HCT116 (cell line): ENCODE measurements at regions not wholly inside any gene's neighbourhood (a gene's known extent, or its start where the extent isn't known, plus 50 kb on each side); places are given as distances from the start of the nearest gene placed in this dataset.

Experiments used
- ATAC-seq: fragments of 200-7000 bp; cut with Tn5 transposase; 2 replicates; pipeline ENCODE4 v1.9.1; 2020; ENCODE audit warnings: mild to moderate bottlenecking, moderate library complexity
- BruUV-seq: library from RNA; stranded (reverse); fragments of 400-500 nt; replicated peaks from 2 replicates; lab custom pipeline; 2021; lab: Mats Ljungman, UMichigan
- CTCF ChIA-PET: fragments of 300-600 bp; sonication (Branson Sonifier 250); formaldehyde crosslinking; loops from one replicate; lab custom pipeline; 2021; ENCODE audit warnings: antibody characterized with exemption; lab: Charles Lee
- POLR2A ChIA-PET: fragments of 300-600, 350-600 bp; sonication (Branson Sonifier 250); formaldehyde crosslinking; loops from one replicate; lab custom pipeline; 2021; ENCODE audit warnings: antibody characterized with exemption; lab: Charles Lee
- RAD21 ChIA-PET, 2 experiments: fragments of 300-600 bp; sonication (Branson Sonifier 250); formaldehyde crosslinking; loops; one replicate each; lab custom pipeline; 2023; ENCODE audit warnings: low total read pairs in 2 of 2; ENCODE audit not compliant: uncharacterized antibody in 2 of 2, unreplicated experiment in 2 of 2, low non-redundant PET in 1 of 2; lab: Charles Lee
- DNase-seq: peaks from one replicate; pipeline ENCODE4 v3.0.0-alpha.2; 2010; ENCODE audit warnings: low read depth, low spot score
- H2AFZ ChIP-seq: fragments of 200-600 bp; shearing (Covaris generic), sonication (generic); 2 replicates; pipeline ENCODE4 v1.6.1; 2017; ENCODE audit warnings: low read depth, mixed run types, mixed read lengths, antibody characterized with exemption, low read length; ENCODE audit not compliant: poor library complexity, severe bottlenecking
- H3K27ac ChIP-seq: 2 replicates; pipeline ENCODE4 v1.5.1; 2012; ENCODE audit warnings: low read depth, low read length
- H3K27me3 ChIP-seq: fragments of 200-600 bp; sonication (generic); 2 replicates; pipeline ENCODE4 v1.6.1; 2016; ENCODE audit warnings: mixed run types, low read length, mixed read lengths; ENCODE audit not compliant: insufficient read depth
- H3K36me3 ChIP-seq, 2 experiments: fragments of 200-500 bp in 1 of 2; fragments of 200-600 bp in 1 of 2; sonication (Bioruptor generic) in 1 of 2; sonication (generic) in 1 of 2; 2 replicates each; pipeline versions ENCODE4 v1.5.1 to v1.6.1; 2014 to 2016; ENCODE audit warnings: low read length in 2 of 2, inconsistent platforms in 1 of 2, mixed read lengths in 1 of 2, mixed run types in 1 of 2; ENCODE audit not compliant: insufficient read depth in 2 of 2, control insufficient read depth in 1 of 2
- H3K4me1 ChIP-seq, 2 experiments: fragments of 200-600 bp in 1 of 2; sonication (generic) in 1 of 2; 2 replicates each; pipeline versions ENCODE4 v1.5.1 to v1.6.1; 2012 to 2017; ENCODE audit warnings: low read length in 2 of 2, inconsistent platforms in 1 of 2, mild to moderate bottlenecking in 1 of 2, mixed read lengths in 1 of 2, mixed run types in 1 of 2, moderate library complexity in 1 of 2; ENCODE audit not compliant: insufficient read depth in 2 of 2, control insufficient read depth in 1 of 2
- H3K4me2 ChIP-seq: fragments of 200-600 bp; sonication (generic); 2 replicates; pipeline ENCODE4 v1.6.1; 2017; ENCODE audit warnings: mixed run types, low read length, mixed read lengths
- H3K4me3 ChIP-seq, 2 experiments: fragments of 200-600 bp in 1 of 2; sonication (generic) in 1 of 2; replicated peaks in 1 of 2; 2 replicates each; pipeline ENCODE4 v1.5.1; 2011 to 2016; ENCODE audit warnings: low read length in 2 of 2, control low read depth in 1 of 2, low read depth in 1 of 2, mild to moderate bottlenecking in 1 of 2, mixed read lengths in 1 of 2, mixed run types in 1 of 2
- H3K79me2 ChIP-seq: fragments of 200-600 bp; sonication (generic); 2 replicates; pipeline ENCODE4 v1.6.1; 2017; ENCODE audit warnings: mild to moderate bottlenecking, mixed run types, low read length, moderate library complexity, mixed read lengths; ENCODE audit not compliant: insufficient read depth
- H3K9ac ChIP-seq: fragments of 200-600 bp; sonication (generic); 2 replicates; pipeline ENCODE4 v1.6.1; 2016; ENCODE audit warnings: low read length, mixed read lengths
- H3K9me2 ChIP-seq: fragments of 200-600 bp; sonication (generic), shearing (Covaris generic); 2 replicates; pipeline ENCODE4 v1.6.1; 2017; ENCODE audit warnings: mixed run types, mild to moderate bottlenecking, moderate library complexity; ENCODE audit not compliant: insufficient read depth
- H3K9me3 ChIP-seq, 2 experiments: fragments of 200-500 bp in 1 of 2; fragments of 200-600 bp in 1 of 2; sonication (Bioruptor generic) in 1 of 2; sonication (generic) in 1 of 2; 2 replicates each; pipeline ENCODE4 v1.6.1; 2014 to 2017; ENCODE audit warnings: low read length in 2 of 2, mixed read lengths in 2 of 2, inconsistent platforms in 1 of 2, low read depth in 1 of 2, mild to moderate bottlenecking in 1 of 2, mixed run types in 1 of 2, moderate library complexity in 1 of 2; ENCODE audit not compliant: control insufficient read depth in 1 of 2, insufficient read depth in 1 of 2
- H4K20me1 ChIP-seq: fragments of 200-600 bp; sonication (generic), shearing (Covaris generic); 2 replicates; pipeline ENCODE4 v1.6.1; 2017; ENCODE audit warnings: mixed run types, mild to moderate bottlenecking, moderate library complexity; ENCODE audit not compliant: insufficient read depth
- EGR1 ChIP-seq: IDR thresholded peaks from 2 replicates; pipeline ENCODE4 v1.6.1; 2012; ENCODE audit warnings: low read depth
- JUND ChIP-seq: IDR thresholded peaks from 2 replicates; pipeline ENCODE4 v1.6.1; 2012
- POLR2A ChIP-seq: IDR thresholded peaks from 2 replicates; pipeline ENCODE4 v1.7.0; 2011; ENCODE audit warnings: borderline replicate concordance; ENCODE audit not compliant: insufficient read depth, insufficient read length; ENCODE audit errors: extremely low read depth
- POLR2AphosphoS5 ChIP-seq: IDR thresholded peaks from 2 replicates; pipeline ENCODE4 v1.6.1; 2011; ENCODE audit warnings: mild to moderate bottlenecking, low read depth, low read length, moderate library complexity
- REST ChIP-seq: IDR thresholded peaks from 2 replicates; pipeline ENCODE4 v1.6.1; 2012; ENCODE audit warnings: low read depth
- SP1 ChIP-seq: IDR thresholded peaks from 2 replicates; pipeline ENCODE4 v1.6.1; 2012; ENCODE audit warnings: low read depth
- ZFX ChIP-seq: fragments of 450-650 bp; IDR thresholded peaks from 2 replicates; pipeline ENCODE4 v1.6.1; 2017
- ZNF274 ChIP-seq: fragments of 200-500 bp; sonication (Bioruptor generic); IDR thresholded peaks from 2 replicates; pipeline ENCODE4 v1.6.1; 2014; ENCODE audit warnings: mild to moderate bottlenecking, low read depth, low read length, inconsistent platforms
- intact Hi-C: fragments of 100-400 bp; cut with micrococcal nuclease; formaldehyde crosslinking; loops from 2 replicates; pipeline ENCODE4 v1.10.0; 2022

- no peak for TF ChIP-seq POLR2AphosphoS5
- no peak for TF ChIP-seq SP1
- no peak for TF ChIP-seq JUND
- no peak for TF ChIP-seq POLR2A
- no peak for TF ChIP-seq ZNF274
- no peak for TF ChIP-seq EGR1
- no peak for TF ChIP-seq REST
Observed at GRCh38 chr3:107251819-107252218, 125.4 kb upstream of the CCDC54 start (continued).

- H3K9me2 ChIP-seq, result no peaks in the 10 kb centered on the region
- H3K27ac ChIP-seq, result no peak overlapping the region
- no peak overlapping the region for H3K4me2 ChIP-seq
- DNase-seq (no peak), ATAC-seq (no peak)
- ChIA-PET RAD21 (no interaction called here), CTCF (no interaction called here), POLR2A (no interaction called here)
- no peaks in the 10 kb centered on the region for H3K4me1 ChIP-seq
- H2AFZ ChIP-seq, result no peak overlapping the region
- intact Hi-C loops, result no loop called here
- no peak overlapping the region for H3K4me3 ChIP-seq
- no peaks in the 10 kb centered on the region for H3K79me2 ChIP-seq
- BruUV-seq, result no TSS peak
- no peaks in the 10 kb centered on the region for H3K36me3 ChIP-seq
- no peak overlapping the region for H3K9ac ChIP-seq
- no peak for TF ChIP-seq ZFX
- H4K20me1 ChIP-seq, result no peaks in the 10 kb centered on the region
- H3K27me3 ChIP-seq, result no peaks in the 10 kb centered on the region
- H3K9me3 ChIP-seq, result no peaks in the 10 kb centered on the region
Observed at GRCh38 chr3:107256963-107257362, 120.3 kb upstream of the CCDC54 start.
